CD14-positive monocyte (primary cell): ENCODE measurements at regions not wholly inside any gene's neighbourhood (a gene's known extent, or its start where the extent isn't known, plus 50 kb on each side); places are given as distances from the start of the nearest gene placed in this dataset.

Source experiments
- DNase-seq, 3 donors: peaks; one replicate each; pipeline ENCODE4 v3.0.0-alpha.2; 2011 to 2022
- H2AFZ ChIP-seq: 2 replicates; pipeline ENCODE4 v1.6.0; 2012; ENCODE audit warnings: mild to moderate bottlenecking, low read depth, low read length, inconsistent platforms; ENCODE audit not compliant: insufficient read depth, poor library complexity, severe bottlenecking
- H3K27ac ChIP-seq, 2 donors: 1 replicate in 1 of 2; 2 replicates in 1 of 2; pipeline ENCODE4 v1.5.1; 2012 to 2013; ENCODE audit warnings: low read length in 2 of 2, control low read depth in 1 of 2, inconsistent platforms in 1 of 2, low read depth in 1 of 2, mild to moderate bottlenecking in 1 of 2
- H3K27me3 ChIP-seq, 2 donors: one replicate each; pipeline versions ENCODE4 v1.6.0 to v1.6.1; 2011 to 2013; ENCODE audit warnings: low read length in 2 of 2; ENCODE audit not compliant: control insufficient read depth in 2 of 2, insufficient read depth in 2 of 2
- H3K36me3 ChIP-seq, 2 donors: replicated peaks in 1 of 2; 1 replicate in 1 of 2; 2 replicates in 1 of 2; pipeline versions ENCODE4 v1.5.1 to v1.6.1; 2012 to 2013; ENCODE audit warnings: low read length in 2 of 2, control low read depth in 1 of 2, inconsistent platforms in 1 of 2, mild to moderate bottlenecking in 1 of 2; ENCODE audit not compliant: insufficient read depth in 2 of 2, control insufficient read depth in 1 of 2
- H3K4me1 ChIP-seq, 2 donors: 1 replicate in 1 of 2; 2 replicates in 1 of 2; pipeline versions ENCODE4 v1.5.1 to v1.6.1; 2012 to 2013; ENCODE audit warnings: low read length in 2 of 2, control low read depth in 1 of 2, inconsistent platforms in 1 of 2, mild to moderate bottlenecking in 1 of 2, moderate library complexity in 1 of 2; ENCODE audit not compliant: insufficient read depth in 2 of 2, control insufficient read depth in 1 of 2
- H3K4me2 ChIP-seq: replicated peaks from 2 replicates; pipeline ENCODE3; 2012; ENCODE audit warnings: low read length, moderate library complexity, mild to moderate bottlenecking; ENCODE audit not compliant: poor library complexity, severe bottlenecking; ENCODE audit errors: extremely low read depth
- H3K4me3 ChIP-seq, 3 experiments: fragments of 200-600 bp in 1 of 3; sonication (generic) in 1 of 3; replicated peaks in 1 of 3; 1 replicate in 2 of 3; 2 replicates in 1 of 3; pipeline ENCODE4 v1.5.1; 2011 to 2013; ENCODE audit warnings: low read length in 3 of 3, mild to moderate bottlenecking in 3 of 3, control low read depth in 2 of 3, low read depth in 2 of 3, inconsistent platforms in 1 of 3, moderate library complexity in 1 of 3
- H3K79me2 ChIP-seq: 2 replicates; pipeline ENCODE4 v1.6.0; 2012; ENCODE audit warnings: mild to moderate bottlenecking, control low read depth, inconsistent platforms, low read length, moderate library complexity; ENCODE audit not compliant: insufficient read depth
- H3K9ac ChIP-seq: 2 replicates; pipeline ENCODE4 v1.6.0; 2017; ENCODE audit warnings: low read length, mild to moderate bottlenecking; ENCODE audit not compliant: insufficient read depth, poor library complexity, severe bottlenecking
- H3K9me3 ChIP-seq, 2 donors: replicated peaks in 1 of 2; 1 replicate in 1 of 2; 2 replicates in 1 of 2; pipeline versions ENCODE4 v1.5.1 to v1.6.1; 2012 to 2013; ENCODE audit warnings: low read length in 2 of 2, control low read depth in 1 of 2; ENCODE audit not compliant: control insufficient read depth in 1 of 2, insufficient read depth in 1 of 2
- H4K20me1 ChIP-seq: 2 replicates; pipeline ENCODE4 v1.6.0; 2012; ENCODE audit warnings: mild to moderate bottlenecking, low read length, control low read depth, moderate library complexity; ENCODE audit not compliant: insufficient read depth
- H3K27ac Mint-ChIP-seq, 7 donors: one replicate each; pipeline ENCODE4 v1.8.0; 2020; ENCODE audit warnings: mild to moderate bottlenecking in 7 of 7, mixed read lengths in 7 of 7, moderate library complexity in 6 of 7, inconsistent platforms in 2 of 7
- H3K27me3 Mint-ChIP-seq, 3 donors: one replicate each; pipeline ENCODE4 v1.8.0; 2021 to 2022; ENCODE audit warnings: low read depth in 3 of 3, mild to moderate bottlenecking in 3 of 3, mixed read lengths in 3 of 3, moderate library complexity in 3 of 3, inconsistent platforms in 1 of 3
- H3K36me3 Mint-ChIP-seq, 2 donors: one replicate each; pipeline ENCODE4 v1.8.0; 2020; ENCODE audit warnings: mixed read lengths in 2 of 2, inconsistent platforms in 1 of 2, mild to moderate bottlenecking in 1 of 2
- H3K4me1 Mint-ChIP-seq: one replicate; pipeline ENCODE4 v1.8.0; 2020; ENCODE audit warnings: mild to moderate bottlenecking, mixed read lengths
- H3K4me3 Mint-ChIP-seq, 2 donors: one replicate each; pipeline ENCODE4 v1.8.0; 2020; ENCODE audit warnings: mild to moderate bottlenecking in 2 of 2, mixed read lengths in 2 of 2, moderate library complexity in 1 of 2
- H3K9me3 Mint-ChIP-seq, 7 donors: one replicate each; pipeline ENCODE4 v1.8.0; 2020 to 2022; ENCODE audit warnings: mixed read lengths in 7 of 7, mild to moderate bottlenecking in 6 of 7, moderate library complexity in 6 of 7, inconsistent platforms in 2 of 7
- CTCF ChIP-seq: fragments of 200-600 bp; IDR thresholded peaks from one replicate; pipeline ENCODE4 v1.8.0; 2022; ENCODE audit warnings: antibody characterized with exemption, mild to moderate bottlenecking
- WGBS: methylation state at CpG from one replicate; pipeline ENCODE4 v1.1.5; 2013; ENCODE audit warnings: missing lambda C conversion rate; ENCODE audit not compliant: insufficient coverage; 5-methylcytosine and 5-hydroxymethylcytosine counted together
- intact Hi-C, 2 donors: fragments of 100-400 bp; cut with micrococcal nuclease; formaldehyde crosslinking; loops; one replicate each; pipeline versions ENCODE4 v1.15.0 to v1.15.1; 2023

- peak; percentile 61 for TF ChIP-seq CTCF
- no peaks in the 10 kb centered on the region for H3K79me2 ChIP-seq
- H2AFZ ChIP-seq: peak overlapping the region; percentile 58
- intact Hi-C loops: loop anchor here in 1 of 2 donors (5.0 kb wide), 1 partner anchor 289 kb away; no protein-coding TSS in a partner anchor
- peaks cover 27 to 29% of the 10 kb centered on the region in 2 donors for H3K27me3 ChIP-seq
- Mint-ChIP-seq H3K27me3 (peaks cover 27 to 42% (median 34%) of the 10 kb centered on the region in 3 donors), H3K4me1 (peaks cover 6% of the 10 kb centered on the region), H3K9me3 (peaks cover 0 to 1% (median 0%) of the 10 kb centered on the region in 7 donors), H3K27ac (no peak overlapping the region), H3K36me3 (no peaks in the 10 kb centered on the region), H3K4me3 (peak overlapping the region; percentile 12 to 75)
- no peaks in the 10 kb centered on the region for H4K20me1 ChIP-seq
- no peak overlapping the region for H3K9ac ChIP-seq
- H3K4me3 ChIP-seq: peak overlapping the region in 1 of 3 experiments; percentile 43
- H3K36me3 ChIP-seq: no peaks in the 10 kb centered on the region
- under 1% methylated on average over 17 of the region's 19 CpGs for WGBS
- peak overlapping the region; percentile 50 for H3K4me2 ChIP-seq
- no peaks in the 10 kb centered on the region for H3K9me3 ChIP-seq
- no peak overlapping the region for H3K27ac ChIP-seq
- DNase-seq: peak; percentile 39 to 77 (median 61)
- H3K4me1 ChIP-seq: peaks cover 4 to 7% of the 10 kb centered on the region in 2 donors
These were observed 73.3 kb upstream of the NFE2L3 start for GRCh38 chr7:26078437-26079336.

DNA sequence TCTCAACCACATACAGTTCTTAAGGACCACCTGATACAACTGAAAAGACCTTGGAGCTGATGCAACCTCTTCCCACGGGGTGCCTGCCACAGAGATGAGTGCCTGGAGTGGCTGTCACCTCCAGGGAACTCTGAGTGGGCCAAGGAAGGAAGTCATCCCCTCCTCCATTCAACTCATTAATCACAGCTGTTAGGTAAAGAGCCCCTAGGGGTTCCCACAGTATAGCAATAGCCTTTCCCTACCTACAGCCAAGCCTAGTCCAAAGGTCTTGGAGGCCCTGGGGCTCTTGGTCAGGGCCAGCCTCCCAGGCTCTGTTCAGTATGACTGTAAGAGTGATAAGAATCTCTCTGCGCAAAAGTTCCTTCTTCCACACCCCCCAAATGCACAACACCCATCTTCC is 70.4 kb upstream of the NFE2L3 start:
- Histone ChIP-seq H3K9me3 (no peaks in the 10 kb centered on the region), H3K27me3 (peaks cover 21 to 28% of the 10 kb centered on the region in 2 donors), H3K4me3 (no peak overlapping the region), H3K79me2 (no peaks in the 10 kb centered on the region), H3K36me3 (no peaks in the 10 kb centered on the region), H3K4me2 (no peak overlapping the region), H3K27ac (no peak overlapping the region), H3K4me1 (peaks cover 4 to 7% of the 10 kb centered on the region in 2 donors), H3K9ac (no peak overlapping the region), H2AFZ (no peak overlapping the region), H4K20me1 (no peaks in the 10 kb centered on the region)
- Mint-ChIP-seq H3K36me3 (no peaks in the 10 kb centered on the region), H3K27me3 (peaks cover 27 to 35% (median 29%) of the 10 kb centered on the region in 3 donors), H3K9me3 (peaks cover 0 to 1% (median 0%) of the 10 kb centered on the region in 7 donors), H3K4me1 (peaks cover 6% of the 10 kb centered on the region), H3K4me3 (no peak overlapping the region), H3K27ac (no peak overlapping the region)
- intact Hi-C loops: loop anchor here in 1 of 2 donors (10.0 kb wide), 1 partner anchor 283 kb away; no protein-coding TSS in a partner anchor
- TF ChIP-seq CTCF: no peak
- no peak for DNase-seq
- 0% methylated on average over 1 of the region's 2 CpGs for WGBS
